Lung microvascular endothelial cell (primary cell): ENCODE measurements at regions not wholly inside any gene's neighbourhood (a gene's known extent, or its start where the extent isn't known, plus 50 kb on each side); places are given as distances from the start of the nearest gene placed in this dataset.
"Not testable (repeated sequence)": the region's sequence is repeated elsewhere in the genome, so short reads cannot be mapped to it uniquely, and the experiment has no call there.

Source experiments
- DNase-seq, 2 donors: peaks; one replicate each; pipeline versions ENCODE4 v3.0.0 to v3.0.0-alpha.2; 2010; ENCODE audit warnings: low read depth in 2 of 2

DNA sequence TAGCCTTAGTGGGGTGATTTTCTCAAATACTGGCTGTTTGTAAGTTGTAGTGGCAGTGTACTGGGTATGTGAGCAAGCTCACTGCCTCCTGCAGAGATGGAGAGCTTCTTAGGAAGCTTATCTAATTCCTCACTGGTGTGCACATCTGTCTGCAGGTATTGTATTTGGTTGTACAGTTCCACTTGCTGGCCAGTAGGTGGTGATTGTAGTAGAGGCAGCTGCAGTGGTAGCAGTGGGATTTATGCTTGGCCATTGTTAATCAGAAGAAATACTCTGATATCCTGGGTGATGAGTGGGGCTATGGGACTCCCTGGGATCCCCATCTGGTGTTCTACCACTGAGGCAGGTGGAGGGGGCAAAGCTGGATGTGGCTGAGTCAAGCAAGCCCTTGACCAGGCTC, 276.1 kb upstream of the SPAG17 start:
- DNase-seq: peak in 1 of 2 donors; percentile 12

DNA sequence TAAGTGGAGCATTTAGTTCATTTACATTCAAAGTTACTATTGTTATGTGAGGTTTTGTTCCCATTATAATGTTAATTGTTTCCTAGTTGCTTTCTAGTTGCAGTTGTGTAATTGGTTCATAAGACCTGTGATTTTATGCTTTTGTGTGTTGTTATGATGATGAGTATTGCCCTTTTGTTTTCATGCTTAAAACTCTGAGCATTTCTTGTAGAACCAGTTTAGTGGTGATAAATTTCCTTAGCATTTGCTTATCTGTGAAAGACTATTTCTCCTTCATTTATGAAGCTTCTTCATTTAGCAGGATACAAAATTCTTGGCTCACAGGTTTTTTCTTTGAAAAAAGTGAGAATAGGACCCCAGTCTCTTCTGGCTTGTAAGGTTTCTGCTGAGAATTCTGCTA, 274.8 kb upstream of the SPAG17 start:
- no peak for DNase-seq

GRCh38 chr1:118453856-118454255, 268.8 kb upstream of the SPAG17 start:
- DNase-seq: not testable (repeated sequence)

GRCh38 chr1:118445156-118445555, 260.1 kb upstream of the SPAG17 start:
- DNase-seq: no peak

GRCh38 chr1:118442214-118442613, 257.2 kb upstream of the SPAG17 start:
- no peak for DNase-seq

GRCh38 chr1:118437664-118438063, 252.6 kb upstream of the SPAG17 start:
- no peak for DNase-seq

DNA sequence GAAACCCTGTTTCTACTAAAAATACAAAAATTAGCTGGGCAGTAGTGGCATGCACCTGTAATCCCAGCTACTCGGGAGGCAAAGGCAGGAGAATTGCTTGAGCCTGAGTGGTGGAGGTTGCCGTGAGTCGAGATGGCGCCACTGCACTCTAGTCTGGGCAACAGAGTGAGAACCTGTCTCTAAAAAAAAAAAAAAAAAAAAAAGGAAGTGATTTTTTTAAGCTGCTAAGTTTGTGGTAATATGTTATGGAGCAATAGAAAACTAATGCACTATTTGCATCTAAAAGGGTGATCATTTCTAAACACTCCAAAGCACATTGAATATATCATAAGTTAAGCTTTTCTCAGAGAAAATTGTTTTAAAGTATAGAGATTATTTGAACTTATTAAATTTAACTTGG, 244.8 kb upstream of the SPAG17 start:
- DNase-seq: no peak

GRCh38 chr1:118421868-118422350, 236.9 kb upstream of the SPAG17 start:
- no peak for DNase-seq

GRCh38 chr1:118404024-118404423, 219.0 kb upstream of the SPAG17 start:
- DNase-seq: no peak

DNA sequence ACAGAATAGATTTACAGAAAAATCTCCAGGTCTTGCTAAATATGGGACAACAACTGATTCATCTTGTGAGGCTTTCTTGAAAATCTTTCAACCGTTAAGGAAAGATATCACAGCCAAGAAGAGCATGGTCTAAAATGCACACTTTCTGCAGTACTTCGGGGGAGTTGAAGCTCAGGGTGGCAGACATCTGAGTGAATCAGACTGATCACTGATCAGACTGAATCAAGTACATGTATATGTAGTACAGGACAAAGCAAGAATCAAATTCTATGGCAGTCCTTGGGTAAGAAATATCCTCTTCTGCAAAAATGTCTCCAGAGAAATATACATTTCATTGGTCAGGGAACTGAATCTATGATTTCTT, 212.4 kb upstream of the SPAG17 start:
- DNase-seq: no peak

DNA sequence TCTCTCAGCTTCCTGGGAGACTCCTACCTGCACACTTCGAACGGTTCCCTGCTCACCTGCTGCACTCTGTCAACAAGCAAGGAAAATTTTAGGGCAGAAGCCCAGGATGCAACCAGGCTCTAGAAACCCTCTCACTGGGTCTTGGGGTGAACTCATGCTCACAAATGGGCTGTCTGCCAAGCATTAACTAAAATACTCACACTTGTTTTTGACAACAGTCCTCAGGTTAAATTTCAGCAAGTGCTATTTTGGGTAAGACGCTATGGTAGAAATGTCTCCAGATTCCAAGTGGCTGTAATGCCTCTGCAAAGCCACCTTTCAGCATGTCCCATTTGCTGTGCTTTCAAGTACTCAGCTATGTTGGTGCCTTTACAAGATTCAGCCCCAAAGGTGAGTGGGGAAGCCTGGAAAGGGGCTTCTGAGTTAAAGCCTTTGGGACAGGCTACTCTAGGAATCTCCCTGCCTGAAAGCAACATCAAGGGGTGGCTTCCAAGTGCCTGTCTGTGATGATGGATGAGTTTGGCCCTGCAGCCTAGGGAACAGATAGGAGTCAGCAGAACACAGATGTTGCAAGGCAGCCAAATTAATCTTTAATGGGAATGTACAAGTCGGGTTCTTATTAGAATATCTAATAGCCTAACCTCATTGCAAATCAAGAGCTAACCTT, 211.9 kb upstream of the SPAG17 start:
- DNase-seq: no peak

GRCh38 chr1:118396279-118396678, 211.3 kb upstream of the SPAG17 start:
- DNase-seq: no peak

DNA sequence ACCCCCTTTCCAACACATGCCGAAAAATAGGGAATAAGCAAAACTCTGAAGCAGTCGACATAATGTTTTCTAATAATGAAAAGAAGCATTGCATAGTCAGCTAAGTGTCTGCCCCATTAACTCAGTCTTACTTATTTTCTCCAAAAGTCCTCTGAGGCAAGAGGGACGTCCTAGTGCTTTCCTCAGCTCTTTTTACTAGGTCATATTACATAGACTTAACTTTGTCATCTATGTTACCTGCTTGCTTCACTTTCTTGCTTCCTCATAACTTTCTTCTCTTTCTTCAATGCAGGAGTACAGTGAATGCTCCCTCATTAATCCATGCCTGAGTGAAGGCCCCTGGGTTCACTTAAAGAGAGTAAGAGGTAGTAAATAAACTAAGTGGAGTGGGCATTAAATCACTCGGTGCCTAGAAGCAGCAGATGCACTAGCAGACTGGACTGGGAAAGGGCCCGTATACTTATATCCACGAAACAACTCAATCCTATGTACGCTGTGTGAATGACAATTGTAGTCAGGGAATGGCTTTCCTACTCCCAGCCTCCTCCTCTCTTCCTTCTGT, 210.5 kb upstream of the SPAG17 start:
- DNase-seq: no peak

- no peak for DNase-seq
Measured at GRCh38 chr1:118390955-118391354, 205.9 kb upstream of the SPAG17 start.

GRCh38 chr1:118388301-118388959, 203.4 kb upstream of the SPAG17 start:
- no peak for DNase-seq

- no peak for DNase-seq
Measured at GRCh38 chr1:118381197-118381869, 196.3 kb upstream of the SPAG17 start.

DNA sequence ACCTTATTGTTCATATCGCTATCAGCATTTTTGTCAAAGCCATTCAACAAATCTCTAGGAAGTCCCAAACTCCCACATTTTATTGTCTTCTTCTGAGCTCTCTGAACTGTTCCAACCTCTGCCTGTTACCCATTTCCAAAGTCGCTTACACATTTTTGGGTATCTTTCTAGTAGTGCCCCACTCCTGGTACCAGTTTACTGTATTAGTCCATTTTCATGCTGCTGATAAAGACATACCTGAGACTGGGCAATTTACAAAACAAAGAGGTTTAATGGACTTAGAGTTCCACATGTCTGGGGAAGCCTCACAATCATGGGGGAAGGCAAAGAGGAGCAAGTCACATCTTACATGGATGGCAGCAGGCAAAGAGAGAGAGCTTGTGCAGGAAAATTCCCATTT, 192.2 kb upstream of the SPAG17 start:
- not testable (repeated sequence) for DNase-seq

DNA sequence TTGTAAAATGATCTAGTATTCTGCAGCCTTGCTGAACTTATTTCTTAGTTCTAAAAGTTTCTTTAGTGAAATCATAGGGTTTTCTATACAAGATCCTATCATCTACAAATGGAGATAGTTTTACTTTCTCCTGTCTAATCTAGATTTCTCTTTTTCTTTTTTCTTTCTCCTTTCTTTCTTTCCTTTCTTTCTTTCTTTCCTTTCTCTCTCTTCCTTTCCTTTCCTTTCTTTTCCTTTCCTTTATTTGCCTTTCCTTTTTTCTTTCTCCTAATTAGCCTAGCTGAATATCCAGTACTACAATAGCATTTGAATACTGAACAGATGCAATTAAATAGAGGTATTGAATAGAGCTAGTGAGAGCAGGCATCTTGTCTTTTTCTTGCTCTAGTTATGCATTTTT, 186.6 kb upstream of the SPAG17 start:
- no peak for DNase-seq

- no peak for DNase-seq
Measured at GRCh38 chr1:118370861-118371260, 185.8 kb upstream of the SPAG17 start.

DNA sequence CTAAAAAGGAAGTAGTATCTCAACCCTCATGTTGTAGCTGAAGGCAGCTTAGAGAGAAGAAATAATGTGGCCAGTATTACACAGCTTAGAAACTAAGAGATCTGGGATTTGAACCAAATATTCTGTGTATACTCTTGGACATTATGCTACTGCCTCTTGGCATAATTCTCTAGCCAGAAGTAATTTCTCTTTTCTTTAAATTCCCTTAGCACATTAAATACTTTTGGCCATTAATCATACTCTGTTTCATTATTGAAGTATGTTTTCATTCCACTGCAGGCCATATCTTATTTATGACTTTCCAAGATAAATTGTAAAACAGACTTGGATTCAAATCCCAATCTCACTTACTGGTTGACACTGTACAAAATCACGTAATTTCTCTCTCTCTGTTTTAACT, 181.3 kb upstream of the SPAG17 start:
- DNase-seq: no peak

DNA sequence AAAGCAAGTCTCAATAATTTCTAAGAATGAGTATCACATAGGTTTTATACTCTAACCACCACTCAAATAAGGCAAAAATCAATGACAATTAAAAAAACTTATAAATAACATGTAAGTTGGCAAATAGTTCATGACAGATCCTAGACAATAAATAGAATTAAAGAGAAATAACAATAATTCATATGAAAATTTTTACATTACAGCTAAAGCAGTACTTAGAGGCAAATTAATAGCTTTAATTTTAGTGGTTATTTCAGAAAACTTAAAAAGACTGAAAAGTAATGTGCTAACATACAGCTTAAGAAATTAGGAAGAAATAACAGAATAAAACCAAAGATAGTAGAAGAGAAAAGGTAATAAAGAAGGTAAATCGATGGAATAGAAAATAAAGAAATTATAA, 179.9 kb upstream of the SPAG17 start:
- DNase-seq: no peak

- no peak for DNase-seq
Measured at GRCh38 chr1:118363396-118363795, 178.4 kb upstream of the SPAG17 start.

- DNase-seq: peak in 1 of 2 donors; percentile 57
Measured at GRCh38 chr1:118360817-118361216, 175.8 kb upstream of the SPAG17 start.
